SJSA1 (cell line): ENCODE measurements at regions not wholly inside any gene's neighbourhood (a gene's known extent, or its start where the extent isn't known, plus 50 kb on each side); places are given as distances from the start of the nearest gene placed in this dataset.

Experiments used
- DNase-seq, 2 experiments: peaks; one replicate each; pipeline ENCODE4 v3.0.0-alpha.2; 2015 to 2020; ENCODE audit warnings: low spot score in 2 of 2, low read depth in 1 of 2
- H3K27ac ChIP-seq: fragments of 250-450 bp; sonication (Bioruptor Pico); 2 replicates; pipeline ENCODE4 v1.5.1; 2020; ENCODE audit warnings: mild to moderate bottlenecking, moderate library complexity
- H3K27me3 ChIP-seq: fragments of 250-450 bp; sonication (Bioruptor Pico); replicated peaks from 2 replicates; pipeline ENCODE4 v1.5.1; 2020; ENCODE audit warnings: mild to moderate bottlenecking, moderate library complexity
- H3K36me3 ChIP-seq: fragments of 250-450 bp; sonication (Bioruptor Pico); 2 replicates; pipeline ENCODE4 v1.5.1; 2020; ENCODE audit warnings: mild to moderate bottlenecking
- H3K4me1 ChIP-seq: fragments of 250-450 bp; sonication (Bioruptor Pico); replicated peaks from 2 replicates; pipeline ENCODE4 v1.6.1; 2021; ENCODE audit warnings: mild to moderate bottlenecking
- H3K4me3 ChIP-seq: fragments of 250-450 bp; sonication (Bioruptor Pico); 2 replicates; pipeline ENCODE4 v1.5.1; 2020; ENCODE audit warnings: mild to moderate bottlenecking
- H3K9me3 ChIP-seq: fragments of 250-450 bp; sonication (Bioruptor Pico); replicated peaks from 2 replicates; pipeline ENCODE4 v1.5.1; 2020; ENCODE audit warnings: mild to moderate bottlenecking

DNA sequence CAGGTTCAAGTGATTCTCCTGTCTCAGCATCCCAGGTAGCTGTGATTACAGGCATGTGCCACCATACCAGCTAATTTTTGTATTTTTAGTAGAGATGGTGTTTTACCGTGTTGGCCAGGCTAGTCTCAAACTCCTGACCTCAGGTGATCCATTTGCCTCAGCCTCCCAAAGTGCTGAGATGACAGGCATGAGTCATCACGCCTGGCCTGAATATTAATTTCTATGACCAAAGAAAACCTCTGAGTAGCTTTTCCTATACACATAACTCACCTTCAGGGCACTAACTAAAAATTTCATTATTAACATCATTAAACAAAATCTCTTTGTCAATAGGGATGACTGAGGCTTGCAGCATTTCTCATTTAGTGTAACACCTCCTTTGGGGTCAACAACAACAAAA, 259.6 kb upstream of the KRR1 start:
- peaks cover 10% of the 10 kb centered on the region for H3K4me1 ChIP-seq
- no peaks in the 10 kb centered on the region for H3K27me3 ChIP-seq
- H3K36me3 ChIP-seq = no peaks in the 10 kb centered on the region
- no peak overlapping the region for H3K27ac ChIP-seq
- H3K4me3 ChIP-seq = no peak overlapping the region
- no peaks in the 10 kb centered on the region for H3K9me3 ChIP-seq
- no peak for DNase-seq

DNA sequence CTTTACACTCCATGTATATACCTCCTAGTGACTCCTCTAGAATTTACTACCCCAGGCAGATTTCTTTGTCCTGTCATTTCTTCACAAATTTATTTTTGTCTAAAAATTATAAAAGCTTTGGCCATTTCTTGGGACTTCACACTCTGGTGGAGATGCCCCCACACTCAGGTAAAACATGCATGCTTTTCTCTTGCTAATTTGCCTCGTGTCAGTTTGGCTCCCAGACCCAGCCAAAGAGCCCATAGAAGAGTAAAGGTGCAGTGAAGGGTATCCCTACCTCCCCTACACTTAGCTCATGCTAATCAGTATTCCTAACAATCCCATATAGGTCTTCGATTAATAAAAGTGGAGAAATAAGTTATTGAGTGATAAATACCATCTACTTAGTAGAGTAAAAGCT, 256.5 kb upstream of the KRR1 start:
- Histone ChIP-seq H3K27ac (no peak overlapping the region), H3K4me1 (peaks cover 13% of the 10 kb centered on the region), H3K27me3 (no peaks in the 10 kb centered on the region), H3K4me3 (no peak overlapping the region), H3K36me3 (no peaks in the 10 kb centered on the region), H3K9me3 (no peaks in the 10 kb centered on the region)
- DNase-seq = no peak

DNA sequence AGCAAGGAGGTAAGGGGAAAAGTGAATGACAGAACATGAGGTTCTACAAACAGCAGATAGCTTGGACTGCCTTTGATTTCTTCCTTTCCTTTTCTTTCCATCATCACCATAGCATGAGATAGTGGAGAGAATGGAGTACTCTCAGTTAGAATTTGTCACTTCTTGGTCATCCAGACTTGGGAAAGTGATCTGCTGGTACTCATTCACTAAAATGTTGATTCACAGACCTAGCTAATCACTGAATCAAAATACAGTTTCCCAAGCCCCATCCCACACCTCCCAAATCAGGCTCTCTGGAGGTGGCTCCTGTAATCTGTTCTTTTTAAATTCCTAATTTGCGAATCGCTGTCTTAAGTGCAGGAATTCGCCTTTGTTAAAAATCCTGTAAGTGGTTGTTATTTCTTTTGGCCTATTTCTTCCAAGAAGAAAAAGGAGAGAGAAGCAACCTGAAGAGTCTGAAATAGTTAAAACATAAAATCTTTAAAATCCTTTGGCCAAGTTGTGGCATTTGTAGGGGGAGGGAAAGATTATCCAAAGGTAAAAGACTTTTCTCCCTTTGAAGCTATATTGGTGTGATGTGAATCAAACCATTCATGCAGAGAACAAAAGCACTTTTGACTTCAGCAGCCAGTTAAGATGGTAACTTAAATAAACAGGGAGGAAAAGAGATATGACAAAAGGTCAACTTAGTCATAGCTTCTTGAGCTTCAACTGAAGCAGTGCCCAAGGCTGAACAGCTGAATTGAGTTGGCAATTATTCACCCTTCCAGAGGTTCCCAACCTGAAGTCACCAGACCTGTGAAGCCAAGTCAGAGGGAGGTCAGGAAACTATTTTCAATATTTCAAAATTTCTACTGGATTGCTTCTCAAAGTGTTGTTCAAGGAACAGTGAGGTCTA, 255.1 kb upstream of the KRR1 start:
- Histone ChIP-seq H3K4me3 (no peak overlapping the region), H3K27ac (no peak overlapping the region), H3K36me3 (no peaks in the 10 kb centered on the region), H3K27me3 (no peaks in the 10 kb centered on the region), H3K4me1 (peaks cover 13% of the 10 kb centered on the region), H3K9me3 (no peaks in the 10 kb centered on the region)
- peak in 1 of 2 experiments; percentile 43 for DNase-seq

DNA sequence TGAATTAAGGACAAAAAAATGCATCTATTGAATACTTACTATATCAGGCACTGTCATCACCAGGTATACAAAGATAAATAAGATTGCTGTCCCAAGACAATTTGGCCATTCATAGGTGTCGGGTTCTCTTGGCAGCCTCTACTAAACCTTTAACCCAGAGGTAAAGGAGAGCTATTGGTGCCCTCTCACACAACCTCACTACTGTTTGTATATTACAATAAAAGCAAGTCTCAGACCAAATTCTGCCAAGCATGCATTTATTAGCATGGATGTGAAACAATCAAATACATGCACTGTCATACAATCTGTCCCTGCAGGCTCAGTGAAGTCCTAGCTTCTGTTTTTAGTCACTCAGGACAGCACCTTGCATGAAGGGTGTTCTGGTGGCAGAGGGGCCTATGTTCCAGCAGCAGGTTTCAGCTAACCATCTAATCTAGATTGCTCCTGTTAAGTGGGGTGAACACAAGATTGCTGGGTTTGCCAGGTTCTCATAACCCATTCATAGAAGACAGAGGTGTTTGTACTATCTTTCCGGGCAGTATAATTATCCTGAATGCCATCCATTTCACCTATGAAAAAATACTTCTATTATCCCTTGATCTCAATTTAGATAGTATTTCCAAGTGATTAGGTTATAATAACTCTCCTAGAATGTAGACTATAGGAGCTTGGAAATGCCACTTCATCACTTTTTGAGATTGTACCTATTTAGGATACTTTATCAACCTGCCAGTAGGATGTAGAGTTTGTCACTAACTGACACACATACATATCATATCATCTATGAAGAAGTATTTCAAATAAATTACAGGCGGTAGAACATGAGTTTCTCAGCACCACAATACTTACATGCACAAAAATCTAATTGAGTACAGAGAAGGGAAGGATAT, 254.0 kb upstream of the KRR1 start:
- H3K4me1 ChIP-seq = peaks cover 15% of the 10 kb centered on the region
- DNase-seq = no peak
- no peaks in the 10 kb centered on the region for H3K9me3 ChIP-seq
- no peak overlapping the region for H3K27ac ChIP-seq
- H3K36me3 ChIP-seq = no peaks in the 10 kb centered on the region
- no peaks in the 10 kb centered on the region for H3K27me3 ChIP-seq
- H3K4me3 ChIP-seq = no peak overlapping the region

DNA sequence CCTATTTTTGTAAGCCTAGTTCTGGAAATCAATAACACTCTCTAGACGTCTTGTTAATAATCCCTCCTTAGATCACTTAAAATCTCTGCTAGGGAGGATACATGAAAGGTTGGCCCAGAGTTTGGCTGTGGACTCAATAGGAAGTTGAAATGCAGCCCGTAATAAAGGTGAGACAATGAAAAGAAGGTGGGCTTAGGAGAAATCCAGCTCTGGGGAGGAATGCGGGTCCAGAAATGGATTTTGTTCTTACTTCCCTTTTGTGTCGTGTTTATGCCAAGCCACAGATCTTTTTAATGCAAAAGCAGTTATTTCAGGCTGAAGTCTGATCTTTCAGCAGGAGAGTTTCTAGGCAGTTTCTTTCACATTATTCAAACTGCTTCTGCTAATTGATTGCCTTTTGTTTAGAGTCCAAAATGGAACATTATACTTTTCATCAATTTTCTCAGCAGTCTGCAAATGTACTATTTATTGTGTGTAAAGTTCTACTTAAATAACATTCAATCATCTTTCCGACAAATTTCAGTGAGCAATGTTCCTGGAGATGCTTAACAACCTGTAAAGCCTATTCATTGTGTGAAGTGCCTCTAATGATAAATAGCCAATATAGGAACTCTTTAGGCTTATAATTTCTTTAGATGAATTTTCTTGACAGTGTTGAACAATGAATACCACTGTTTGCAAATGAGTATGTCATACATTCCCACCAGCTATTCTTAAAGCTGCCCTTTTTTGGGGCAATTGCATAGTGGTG, 252.9 kb upstream of the KRR1 start:
- Histone ChIP-seq H3K9me3 (no peaks in the 10 kb centered on the region), H3K36me3 (no peaks in the 10 kb centered on the region), H3K4me3 (no peak overlapping the region), H3K27me3 (no peaks in the 10 kb centered on the region), H3K4me1 (peaks cover 26% of the 10 kb centered on the region), H3K27ac (no peak overlapping the region)
- no peak for DNase-seq

DNA sequence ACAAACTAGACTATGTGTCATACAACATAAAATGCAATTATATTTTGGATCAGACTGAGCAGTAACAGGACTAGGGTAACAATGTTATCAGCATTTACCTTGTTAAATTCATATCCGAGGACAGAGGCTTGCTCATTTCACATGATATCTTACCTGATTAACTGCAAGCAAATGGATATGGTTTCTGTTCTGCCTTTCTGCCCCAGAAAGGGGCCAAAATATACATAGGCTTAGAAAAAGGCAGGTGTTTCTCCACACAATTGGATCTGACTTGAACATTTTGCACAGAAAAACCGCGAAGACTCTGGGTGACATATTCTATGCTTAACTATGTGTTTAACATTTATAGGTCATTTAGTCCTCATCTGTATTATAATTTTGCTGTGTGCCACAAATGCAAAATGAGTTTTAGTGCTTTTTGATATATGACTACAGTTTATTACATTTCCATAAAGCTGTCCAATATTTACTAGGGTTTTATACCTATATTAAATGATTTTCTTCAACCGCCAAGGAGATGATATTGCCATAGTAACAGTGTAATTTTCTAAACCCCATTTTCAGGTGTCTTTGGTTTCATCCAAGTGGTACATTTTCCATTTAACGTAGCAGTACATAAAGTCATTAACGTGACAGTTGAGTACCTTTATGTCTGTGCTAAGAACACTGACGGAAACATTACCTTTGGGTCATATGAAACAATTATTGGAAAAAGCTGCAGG, 249.3 kb upstream of the KRR1 start:
- Histone ChIP-seq H3K27ac (no peak overlapping the region), H3K4me3 (no peak overlapping the region), H3K9me3 (no peaks in the 10 kb centered on the region), H3K4me1 (peaks cover 17% of the 10 kb centered on the region), H3K36me3 (no peaks in the 10 kb centered on the region), H3K27me3 (no peaks in the 10 kb centered on the region)
- no peak for DNase-seq

DNA sequence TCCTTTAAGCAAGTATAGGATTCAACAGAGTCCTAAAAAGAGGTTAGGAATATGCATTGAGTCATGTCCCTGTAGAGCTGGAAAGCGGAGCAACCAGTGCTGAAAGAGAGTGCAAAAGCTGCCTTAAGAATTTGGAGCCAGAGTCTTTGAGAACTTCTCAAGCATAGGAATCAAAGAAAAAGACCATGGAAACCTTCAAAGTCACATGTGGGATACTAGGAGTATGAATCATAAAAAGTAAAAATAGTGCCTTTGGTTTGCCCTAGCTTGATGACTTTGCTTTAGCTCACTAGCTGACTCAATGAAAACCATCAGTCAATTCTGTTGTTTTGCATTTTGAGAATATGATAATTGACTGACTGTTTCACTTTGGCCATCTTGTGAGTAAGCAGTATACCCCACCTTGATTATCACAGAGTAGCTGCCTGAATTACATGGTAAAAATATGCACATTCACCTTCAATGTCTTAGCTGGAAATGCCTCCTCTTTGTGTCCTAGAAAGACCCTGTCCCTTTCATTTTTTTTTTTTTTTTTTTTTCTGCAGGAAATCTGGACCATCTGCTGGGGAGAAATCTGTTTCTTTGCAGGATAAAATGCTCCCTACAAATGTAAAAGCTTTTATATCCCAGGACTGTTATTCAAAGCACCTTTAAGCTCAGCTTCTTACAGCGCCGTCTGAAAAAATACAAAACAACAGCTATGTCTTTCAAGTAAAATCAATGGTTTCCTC, 248.6 kb upstream of the KRR1 start:
- Histone ChIP-seq H3K9me3 (no peaks in the 10 kb centered on the region), H3K4me1 (peaks cover 18% of the 10 kb centered on the region), H3K27ac (no peak overlapping the region), H3K27me3 (no peaks in the 10 kb centered on the region), H3K4me3 (no peak overlapping the region), H3K36me3 (no peaks in the 10 kb centered on the region)
- DNase-seq = peak in 1 of 2 experiments; percentile 14

DNA sequence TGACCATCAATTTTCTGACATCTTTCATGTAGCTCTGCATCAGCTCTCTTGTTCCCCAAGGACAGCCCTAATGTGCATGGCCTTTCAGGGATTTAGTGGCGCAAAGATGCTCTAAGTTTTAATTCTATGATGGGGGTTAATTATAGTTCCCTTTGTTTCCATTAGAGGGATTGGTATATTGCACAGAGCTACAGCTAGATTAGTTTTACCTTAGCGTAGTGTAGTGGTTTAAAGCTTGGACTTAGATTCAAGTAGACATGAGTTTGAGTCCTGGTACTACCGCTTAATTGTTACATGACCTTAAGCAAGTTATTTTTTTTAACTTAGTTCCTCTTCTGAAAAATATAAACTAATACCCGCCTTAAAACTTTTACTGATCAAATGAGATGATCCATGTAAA, 247.8 kb upstream of the KRR1 start:
- H3K36me3 ChIP-seq = no peaks in the 10 kb centered on the region
- H3K9me3 ChIP-seq = no peaks in the 10 kb centered on the region
- peaks cover 23% of the 10 kb centered on the region for H3K4me1 ChIP-seq
- H3K27me3 ChIP-seq = no peaks in the 10 kb centered on the region
- H3K27ac ChIP-seq = no peak overlapping the region
- no peak overlapping the region for H3K4me3 ChIP-seq
- DNase-seq = no peak

DNA sequence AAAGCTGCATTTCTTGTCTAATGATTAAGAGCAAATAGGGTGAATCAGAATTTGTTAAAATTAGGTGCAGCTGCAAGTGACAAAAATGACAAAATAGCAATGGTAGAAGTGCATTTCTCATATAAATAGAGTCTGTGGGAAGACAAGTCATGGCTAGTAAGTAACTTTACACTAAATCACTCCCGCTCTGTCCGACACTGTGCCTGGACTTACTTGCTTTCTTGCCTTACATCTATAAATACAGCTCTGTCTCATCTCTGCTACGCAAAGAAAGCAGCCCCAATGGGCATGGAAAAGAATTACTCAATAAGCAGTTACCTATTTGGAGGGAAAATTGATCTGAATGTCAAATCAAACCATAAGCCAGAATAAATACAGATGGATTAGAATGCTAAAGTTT, 245.4 kb upstream of the KRR1 start:
- Histone ChIP-seq H3K9me3 (no peaks in the 10 kb centered on the region), H3K36me3 (no peaks in the 10 kb centered on the region), H3K4me1 (peaks cover 23% of the 10 kb centered on the region), H3K27ac (no peak overlapping the region), H3K27me3 (no peaks in the 10 kb centered on the region), H3K4me3 (no peak overlapping the region)
- DNase-seq = no peak

DNA sequence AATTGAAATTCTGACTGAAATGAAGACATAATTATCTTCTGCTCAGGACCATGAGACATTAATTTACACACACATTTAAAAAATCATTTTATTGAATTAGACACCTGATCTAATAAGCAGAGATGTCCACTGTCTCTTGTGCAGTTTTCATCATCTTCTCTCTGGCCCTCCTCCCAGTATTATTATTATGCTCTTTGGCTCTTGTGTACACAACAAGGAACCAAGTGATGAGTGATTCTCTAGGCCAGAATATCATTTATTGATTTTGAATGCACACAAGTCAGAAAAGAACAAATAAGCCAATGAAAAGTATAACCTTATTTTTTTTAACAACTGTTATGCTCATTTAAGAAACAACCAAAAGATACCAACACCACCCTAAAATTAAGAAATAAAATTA, 244.7 kb upstream of the KRR1 start:
- Histone ChIP-seq H3K27ac (no peak overlapping the region), H3K9me3 (no peaks in the 10 kb centered on the region), H3K36me3 (no peaks in the 10 kb centered on the region), H3K27me3 (no peaks in the 10 kb centered on the region), H3K4me3 (no peak overlapping the region), H3K4me1 (peaks cover 26% of the 10 kb centered on the region)
- DNase-seq = no peak

DNA sequence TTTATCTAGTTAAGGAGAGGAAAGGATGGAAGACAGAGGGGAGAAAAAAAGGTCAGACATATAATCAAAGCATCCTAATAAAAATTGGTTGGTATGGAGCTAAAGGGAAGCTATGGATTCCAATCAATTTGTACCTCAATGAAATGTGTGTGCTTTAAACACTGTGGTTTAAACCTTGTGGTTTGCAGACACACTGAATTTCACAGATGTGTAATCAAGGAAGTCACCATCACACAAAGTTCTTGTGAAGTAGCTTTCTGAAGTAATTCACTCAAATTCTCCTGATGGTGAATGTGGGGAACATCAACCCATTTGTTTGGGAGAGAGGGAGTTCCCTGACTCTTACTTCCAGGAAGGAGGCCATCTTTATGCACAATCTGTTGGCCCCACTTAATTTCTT, 243.3 kb upstream of the KRR1 start:
- Histone ChIP-seq H3K4me3 (no peak overlapping the region), H3K9me3 (no peaks in the 10 kb centered on the region), H3K27ac (no peak overlapping the region), H3K36me3 (no peaks in the 10 kb centered on the region), H3K4me1 (peaks cover 24% of the 10 kb centered on the region), H3K27me3 (no peaks in the 10 kb centered on the region)
- no peak for DNase-seq

DNA sequence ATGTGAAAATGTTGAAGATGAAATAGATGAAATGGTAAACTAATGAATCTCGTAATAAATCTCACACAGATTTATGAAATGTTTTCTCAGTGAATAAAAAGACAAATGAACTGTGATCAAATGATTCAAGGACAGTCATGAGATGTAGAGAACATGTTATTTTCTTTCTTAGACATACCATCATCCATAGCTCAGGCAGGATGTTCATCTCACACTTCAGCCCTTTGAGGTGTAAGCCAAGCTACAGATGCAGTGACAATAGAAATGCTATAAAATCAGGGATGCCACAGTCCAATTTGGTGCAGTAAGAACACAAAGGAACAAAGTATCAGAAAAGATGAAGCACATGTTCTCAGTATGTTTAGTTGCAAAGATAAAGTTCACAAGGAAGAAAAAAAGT, 242.7 kb upstream of the KRR1 start:
- no peaks in the 10 kb centered on the region for H3K36me3 ChIP-seq
- H3K27me3 ChIP-seq = no peaks in the 10 kb centered on the region
- H3K9me3 ChIP-seq = no peaks in the 10 kb centered on the region
- no peak for DNase-seq
- H3K4me1 ChIP-seq = peaks cover 19% of the 10 kb centered on the region
- H3K27ac ChIP-seq = no peak overlapping the region
- H3K4me3 ChIP-seq = no peak overlapping the region
